GM12872 (cell line): ENCODE measurements at regions not wholly inside any gene's neighbourhood (a gene's known extent, or its start where the extent isn't known, plus 50 kb on each side); places are given as distances from the start of the nearest gene placed in this dataset.

ENCODE experiments used
- TF ChIP-seq, protein P1 (sequence below): IDR thresholded peaks from 3 replicates; pipeline ENCODE4 v1.5.1; 2011; ENCODE audit warnings: low read depth, mild to moderate bottlenecking, low read length, moderate library complexity; ENCODE audit not compliant: insufficient read depth

- TF ChIP-seq, protein P1, sequence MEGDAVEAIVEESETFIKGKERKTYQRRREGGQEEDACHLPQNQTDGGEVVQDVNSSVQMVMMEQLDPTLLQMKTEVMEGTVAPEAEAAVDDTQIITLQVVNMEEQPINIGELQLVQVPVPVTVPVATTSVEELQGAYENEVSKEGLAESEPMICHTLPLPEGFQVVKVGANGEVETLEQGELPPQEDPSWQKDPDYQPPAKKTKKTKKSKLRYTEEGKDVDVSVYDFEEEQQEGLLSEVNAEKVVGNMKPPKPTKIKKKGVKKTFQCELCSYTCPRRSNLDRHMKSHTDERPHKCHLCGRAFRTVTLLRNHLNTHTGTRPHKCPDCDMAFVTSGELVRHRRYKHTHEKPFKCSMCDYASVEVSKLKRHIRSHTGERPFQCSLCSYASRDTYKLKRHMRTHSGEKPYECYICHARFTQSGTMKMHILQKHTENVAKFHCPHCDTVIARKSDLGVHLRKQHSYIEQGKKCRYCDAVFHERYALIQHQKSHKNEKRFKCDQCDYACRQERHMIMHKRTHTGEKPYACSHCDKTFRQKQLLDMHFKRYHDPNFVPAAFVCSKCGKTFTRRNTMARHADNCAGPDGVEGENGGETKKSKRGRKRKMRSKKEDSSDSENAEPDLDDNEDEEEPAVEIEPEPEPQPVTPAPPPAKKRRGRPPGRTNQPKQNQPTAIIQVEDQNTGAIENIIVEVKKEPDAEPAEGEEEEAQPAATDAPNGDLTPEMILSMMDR, result no peak
Observed at GRCh38 chr11:90890347-90890746, 667.5 kb upstream of the CHORDC1 start.

DNA sequence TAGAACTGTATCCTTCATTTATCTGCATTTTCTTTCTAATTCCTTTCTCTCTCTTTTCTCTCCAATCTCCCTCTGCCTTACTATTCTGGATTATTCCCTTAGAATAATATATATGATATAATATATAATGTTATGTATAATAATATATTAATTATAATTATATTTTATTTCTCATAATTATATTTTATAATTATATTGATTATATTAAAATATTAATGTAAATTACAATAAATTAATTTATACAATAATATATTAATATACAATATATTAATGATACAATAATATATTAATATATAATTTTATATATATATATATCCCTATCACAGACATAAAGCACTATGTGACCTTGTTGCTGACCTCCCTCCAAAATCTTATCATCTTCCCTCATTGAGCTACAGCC is 661.3 kb upstream of the CHORDC1 start:
- TF ChIP-seq, protein P1, result no peak

- TF ChIP-seq, protein P1, result no peak
Observed at GRCh38 chr11:90874986-90875385, 652.1 kb upstream of the CHORDC1 start.

- TF ChIP-seq, protein P1, result no peak
Observed at GRCh38 chr11:90874281-90874680, 651.4 kb upstream of the CHORDC1 start.

DNA sequence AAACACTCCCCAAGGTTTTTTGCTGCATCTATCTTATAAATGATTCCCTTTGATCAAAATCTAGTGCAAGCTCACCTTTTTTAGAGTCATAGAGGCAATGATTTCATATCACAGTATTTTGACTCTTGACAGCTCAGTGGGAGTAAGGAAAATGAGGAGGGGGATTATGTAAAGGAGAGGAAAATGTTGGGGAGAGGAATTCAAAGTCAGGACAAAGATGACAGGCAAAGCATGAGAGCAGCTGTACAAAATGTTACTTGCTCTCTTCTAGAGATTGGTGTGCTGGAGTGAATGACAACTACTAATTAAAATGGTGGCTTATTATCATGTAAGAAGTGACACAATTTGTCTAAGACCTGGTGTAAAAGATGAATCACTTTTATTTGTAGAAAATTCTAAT is 644.6 kb upstream of the CHORDC1 start:
- TF ChIP-seq, protein P1, result no peak

DNA sequence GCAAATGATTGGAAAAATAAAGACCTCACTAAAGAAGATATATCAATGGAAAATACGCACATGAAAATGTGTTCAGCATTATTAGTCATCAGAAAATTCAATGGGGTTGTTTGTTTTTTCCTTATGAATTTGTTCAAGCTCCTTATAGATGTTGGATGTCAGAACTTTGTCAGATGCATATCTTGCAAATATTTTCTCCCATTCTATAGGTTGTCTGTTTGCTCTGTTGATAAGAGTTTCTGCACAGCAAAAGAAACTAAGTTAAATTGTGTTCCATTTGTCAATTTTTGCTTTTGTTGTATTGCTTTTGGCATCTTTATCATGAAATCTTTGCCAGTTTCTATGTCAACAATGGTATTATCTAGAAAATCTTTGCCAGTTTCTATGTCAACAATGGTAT is 633.9 kb upstream of the CHORDC1 start:
- TF ChIP-seq, protein P1, result no peak

DNA sequence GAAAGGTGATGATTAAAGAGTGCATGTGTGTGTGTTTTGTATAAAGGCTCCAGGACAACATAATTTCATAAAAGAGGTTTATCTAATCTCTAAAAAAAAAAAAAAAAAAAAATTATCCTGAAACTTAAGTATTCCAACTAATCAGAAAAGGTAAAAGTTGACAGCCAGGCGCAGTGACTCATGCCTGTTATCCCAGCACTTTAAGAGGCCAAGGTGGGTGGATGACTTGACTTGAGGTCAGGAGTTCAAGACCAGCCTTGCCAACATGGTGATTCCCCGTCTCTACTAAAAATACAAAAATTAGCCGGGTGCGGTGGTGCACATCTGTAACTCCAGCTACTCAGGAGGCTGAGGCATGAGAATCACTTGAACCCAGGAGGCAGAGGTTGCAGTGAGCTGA is 632.7 kb upstream of the CHORDC1 start:
- TF ChIP-seq, protein P1, result no peak

- TF ChIP-seq, protein P1, result no peak
Observed at GRCh38 chr11:90851196-90851595, 628.3 kb upstream of the CHORDC1 start.
